ENCODE measurements at regions not wholly inside any gene's neighbourhood (a gene's known extent, or its start where the extent isn't known, plus 50 kb on each side); places are given as distances from the start of the nearest gene placed in this dataset.

- no peak for TF ChIP-seq POLR2A (IDR thresholded peaks at IDR 0.05; ENCODE audit: low read length)
- TF ChIP-seq GATA1 (IDR thresholded peaks at IDR 0.05; ENCODE audit: low read depth, low read length) = no peak
Observed at GRCh38 chr3:23086831-23087230, 116.3 kb upstream of the UBE2E2 start.

All from erythroblast (primary cell).